ENCODE measurements at regions not wholly inside any gene's neighbourhood (a gene's known extent, or its start where the extent isn't known, plus 50 kb on each side); places are given as distances from the start of the nearest gene placed in this dataset.

DNA sequence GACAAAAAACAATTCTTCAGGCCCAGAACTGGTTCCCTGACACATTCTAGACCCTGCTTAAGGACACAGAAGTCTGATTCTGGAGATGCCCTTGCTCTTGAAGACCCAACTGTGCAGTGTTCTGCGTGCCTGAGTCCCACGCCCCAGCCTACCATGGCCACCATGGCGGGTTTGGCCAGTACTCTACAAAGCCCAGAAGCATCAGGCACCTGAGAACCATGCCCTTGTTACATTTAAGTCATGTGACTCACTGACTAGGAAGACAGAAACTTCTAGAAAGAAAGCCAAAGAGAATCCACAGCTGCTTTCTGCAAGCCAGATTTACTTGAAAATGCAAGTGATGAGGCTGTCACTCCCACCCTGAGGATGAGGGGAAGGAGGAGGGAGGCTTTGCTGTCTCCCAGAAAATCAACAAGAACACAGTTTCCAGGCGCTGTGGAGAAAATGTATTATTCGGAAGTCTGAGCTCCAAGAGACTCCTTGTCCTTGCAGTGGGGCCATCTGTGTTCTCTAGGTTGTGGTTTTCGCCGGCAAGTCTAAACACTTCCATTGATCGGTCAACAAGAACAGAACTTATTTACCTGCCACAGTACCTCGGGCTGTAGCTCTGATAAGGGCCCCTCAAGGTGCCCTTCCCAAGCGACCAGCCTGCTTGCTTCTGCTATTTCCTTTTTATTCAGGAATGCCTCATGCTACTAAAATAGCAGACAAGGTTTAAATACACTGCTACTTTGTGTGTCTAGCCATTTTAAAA lies 81.3 kb upstream of the DMRT1 start:
- TF ChIP-seq POLR2AphosphoS5 (IDR thresholded peaks at IDR 0.05; ENCODE audit: low read depth, low read length): no peak
- no peak for TF ChIP-seq TAF1 (IDR thresholded peaks at IDR 0.05; ENCODE audit: borderline replicate concordance, low read depth, low read length)
